DND-41 (cell line): ENCODE measurements at regions not wholly inside any gene's neighbourhood (a gene's known extent, or its start where the extent isn't known, plus 50 kb on each side); places are given as distances from the start of the nearest gene placed in this dataset.

Experiments
- ATAC-seq: fragments of 200-7000 bp; cut with Tn5 transposase; 3 replicates; pipeline ENCODE4 v1.9.1; 2021; ENCODE audit warnings: low read depth; ENCODE audit not compliant: insufficient read depth
- DNase-seq: peaks from one replicate; pipeline ENCODE4 v3.0.0-alpha.2; 2020
- H2AFZ ChIP-seq: 2 replicates; pipeline ENCODE4 v1.6.0; 2012; ENCODE audit warnings: low read depth, low read length
- H3K27ac ChIP-seq: 2 replicates; pipeline ENCODE4 v1.5.1; 2012; ENCODE audit warnings: low read length, inconsistent platforms
- H3K27me3 ChIP-seq: fragments of 200-600 bp; sonication (generic); 2 replicates; pipeline ENCODE4 v1.6.0; 2012; ENCODE audit warnings: low read length, mild to moderate bottlenecking, inconsistent platforms; ENCODE audit not compliant: insufficient read depth, poor library complexity
- H3K36me3 ChIP-seq: 2 replicates; pipeline ENCODE4 v1.5.1; 2012; ENCODE audit warnings: low read length, inconsistent platforms; ENCODE audit not compliant: insufficient read depth
- H3K4me1 ChIP-seq: 2 replicates; pipeline ENCODE4 v1.5.1; 2012; ENCODE audit warnings: mild to moderate bottlenecking, low read length; ENCODE audit not compliant: insufficient read depth
- H3K4me2 ChIP-seq: 2 replicates; pipeline ENCODE4 v1.6.0; 2012; ENCODE audit warnings: mild to moderate bottlenecking, moderate library complexity, low read length, inconsistent platforms; ENCODE audit not compliant: insufficient read depth
- H3K4me3 ChIP-seq, 2 experiments: fragments of 200-600 bp in 1 of 2; shearing (Covaris generic) in 1 of 2; 2 replicates each; pipeline ENCODE4 v1.5.1; 2012 to 2016; ENCODE audit warnings: inconsistent platforms in 2 of 2, low read length in 2 of 2, mild to moderate bottlenecking in 2 of 2, low read depth in 1 of 2, moderate library complexity in 1 of 2
- H3K79me2 ChIP-seq: 2 replicates; pipeline ENCODE4 v1.6.0; 2012; ENCODE audit warnings: low read length, inconsistent platforms; ENCODE audit not compliant: insufficient read depth
- H3K9ac ChIP-seq: 2 replicates; pipeline ENCODE4 v1.6.0; 2012; ENCODE audit warnings: low read depth, mild to moderate bottlenecking, inconsistent platforms, low read length, moderate library complexity
- H3K9me3 ChIP-seq: 2 replicates; pipeline ENCODE4 v1.5.1; 2012; ENCODE audit warnings: low read length, moderate library complexity, mild to moderate bottlenecking, inconsistent platforms; ENCODE audit not compliant: insufficient read depth, severe bottlenecking
- H4K20me1 ChIP-seq: 2 replicates; pipeline ENCODE4 v1.6.0; 2012; ENCODE audit warnings: low read length; ENCODE audit not compliant: insufficient read depth
- EZH2 ChIP-seq: IDR thresholded peaks from 3 replicates; pipeline ENCODE4 v1.6.1; 2012; ENCODE audit warnings: borderline replicate concordance, low read depth, mild to moderate bottlenecking, moderate library complexity, low read length, inconsistent platforms; ENCODE audit not compliant: severe bottlenecking
- TF ChIP-seq, protein P1 (sequence below): IDR thresholded peaks from 2 replicates; pipeline ENCODE4 v1.5.1; 2012; ENCODE audit warnings: borderline replicate concordance, low read length, moderate library complexity, mild to moderate bottlenecking; ENCODE audit not compliant: poor library complexity, severe bottlenecking; ENCODE audit errors: extremely low read depth

DNA sequence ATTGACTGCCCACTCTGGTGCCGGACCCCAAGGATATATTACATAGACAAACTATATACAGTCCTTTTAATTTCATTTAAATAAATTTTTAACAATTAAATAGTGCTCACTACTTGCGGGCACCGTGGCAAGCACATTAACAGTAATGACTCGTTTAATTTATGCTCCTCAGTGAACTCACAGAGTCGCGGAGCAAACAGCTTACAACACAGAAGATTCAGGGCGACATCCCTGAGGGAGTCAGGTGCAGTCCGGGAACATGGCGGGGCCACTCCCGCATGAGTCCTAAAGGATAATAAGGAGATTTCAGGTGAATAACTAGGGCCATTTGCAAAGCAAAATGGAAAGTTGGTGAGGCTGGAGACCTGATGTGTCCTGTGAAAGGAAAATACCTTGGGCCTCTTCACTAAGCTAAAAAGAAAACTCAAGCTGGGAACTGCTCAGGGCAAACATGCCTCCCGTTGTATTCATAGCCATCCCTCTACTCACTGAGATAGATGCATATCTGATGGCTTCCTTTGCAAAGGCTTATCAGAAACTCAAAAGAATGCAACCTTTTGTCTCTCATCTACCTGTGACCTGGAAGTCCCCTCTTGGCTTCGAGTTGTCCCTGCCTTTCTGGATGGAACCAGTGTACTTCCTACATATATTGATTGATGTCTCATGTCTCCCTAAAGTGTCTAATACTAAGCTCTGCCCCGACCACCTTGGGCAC is 125.6 kb downstream of the KLF6 start:
- H3K4me1 ChIP-seq: peaks cover 17% of the 10 kb centered on the region
- TF ChIP-seq, protein P1, sequence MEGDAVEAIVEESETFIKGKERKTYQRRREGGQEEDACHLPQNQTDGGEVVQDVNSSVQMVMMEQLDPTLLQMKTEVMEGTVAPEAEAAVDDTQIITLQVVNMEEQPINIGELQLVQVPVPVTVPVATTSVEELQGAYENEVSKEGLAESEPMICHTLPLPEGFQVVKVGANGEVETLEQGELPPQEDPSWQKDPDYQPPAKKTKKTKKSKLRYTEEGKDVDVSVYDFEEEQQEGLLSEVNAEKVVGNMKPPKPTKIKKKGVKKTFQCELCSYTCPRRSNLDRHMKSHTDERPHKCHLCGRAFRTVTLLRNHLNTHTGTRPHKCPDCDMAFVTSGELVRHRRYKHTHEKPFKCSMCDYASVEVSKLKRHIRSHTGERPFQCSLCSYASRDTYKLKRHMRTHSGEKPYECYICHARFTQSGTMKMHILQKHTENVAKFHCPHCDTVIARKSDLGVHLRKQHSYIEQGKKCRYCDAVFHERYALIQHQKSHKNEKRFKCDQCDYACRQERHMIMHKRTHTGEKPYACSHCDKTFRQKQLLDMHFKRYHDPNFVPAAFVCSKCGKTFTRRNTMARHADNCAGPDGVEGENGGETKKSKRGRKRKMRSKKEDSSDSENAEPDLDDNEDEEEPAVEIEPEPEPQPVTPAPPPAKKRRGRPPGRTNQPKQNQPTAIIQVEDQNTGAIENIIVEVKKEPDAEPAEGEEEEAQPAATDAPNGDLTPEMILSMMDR: no peak
- no peak for TF ChIP-seq EZH2
- H3K4me3 ChIP-seq: no peak overlapping the region
- H3K36me3 ChIP-seq: no peaks in the 10 kb centered on the region
- no peak overlapping the region for H3K9ac ChIP-seq
- DNase-seq (no peak), ATAC-seq (no peak)
- no peaks in the 10 kb centered on the region for H4K20me1 ChIP-seq
- H3K4me2 ChIP-seq: no peak overlapping the region
- H2AFZ ChIP-seq: no peak overlapping the region
- no peak overlapping the region for H3K27ac ChIP-seq
- no peaks in the 10 kb centered on the region for H3K9me3 ChIP-seq
- no peaks in the 10 kb centered on the region for H3K27me3 ChIP-seq
- H3K79me2 ChIP-seq: no peaks in the 10 kb centered on the region

DNA sequence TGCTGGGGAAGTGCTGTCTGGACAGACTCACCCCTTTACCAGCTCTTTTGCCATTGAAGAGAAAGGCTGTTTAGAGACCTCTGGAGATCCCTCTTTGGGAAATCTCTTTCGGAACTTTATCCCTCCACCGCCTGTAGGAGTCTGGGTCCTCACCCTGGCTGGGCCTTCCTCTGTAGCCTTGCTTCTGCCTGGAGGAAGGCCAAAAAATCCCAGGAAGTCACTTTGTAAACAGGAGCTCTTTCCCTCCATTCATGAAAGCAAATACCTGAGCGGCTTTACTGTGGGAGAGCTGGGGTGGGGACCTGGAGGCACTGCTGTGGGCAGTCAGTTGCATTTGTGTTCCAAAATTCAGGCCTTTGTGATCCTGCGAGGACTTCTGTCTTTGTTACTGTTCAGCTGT is 126.2 kb downstream of the KLF6 start:
- Histone ChIP-seq H3K4me1 (peaks cover 20% of the 10 kb centered on the region), H3K9me3 (no peaks in the 10 kb centered on the region), H3K36me3 (no peaks in the 10 kb centered on the region), H3K27me3 (no peaks in the 10 kb centered on the region), H3K27ac (no peak overlapping the region), H4K20me1 (no peaks in the 10 kb centered on the region), H3K79me2 (no peaks in the 10 kb centered on the region), H3K4me2 (no peak overlapping the region), H2AFZ (no peak overlapping the region), H3K4me3 (no peak overlapping the region), H3K9ac (no peak overlapping the region)
- TF ChIP-seq, protein P1: no peak
- no peak for TF ChIP-seq EZH2
- no peak for DNase-seq
- no peak for ATAC-seq

DNA sequence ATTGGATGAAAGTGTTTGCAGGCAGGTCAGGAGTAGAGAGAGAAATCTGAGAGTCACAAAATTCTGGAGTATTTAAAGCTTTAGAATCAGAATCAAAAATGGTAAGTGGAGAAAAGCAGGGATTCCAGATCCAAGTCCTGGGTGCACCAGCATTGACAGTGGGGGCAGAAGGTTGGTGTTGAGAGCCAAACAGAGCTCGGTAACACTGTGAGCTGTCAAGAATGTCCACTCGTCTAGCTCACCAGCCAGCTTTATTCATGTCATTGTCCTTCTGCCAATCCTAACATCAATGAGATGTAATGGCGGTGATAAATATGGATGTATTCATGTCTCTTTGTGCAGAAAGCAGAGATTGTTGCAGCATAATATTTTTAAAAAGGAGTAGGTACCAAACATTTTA is 128.8 kb downstream of the KLF6 start:
- no peak overlapping the region for H3K4me3 ChIP-seq
- H3K36me3 ChIP-seq: no peaks in the 10 kb centered on the region
- H3K27me3 ChIP-seq: no peaks in the 10 kb centered on the region
- H3K79me2 ChIP-seq: no peaks in the 10 kb centered on the region
- ATAC-seq (no peak), DNase-seq (no peak)
- H3K9ac ChIP-seq: no peak overlapping the region
- H4K20me1 ChIP-seq: no peaks in the 10 kb centered on the region
- no peak overlapping the region for H3K27ac ChIP-seq
- H3K4me2 ChIP-seq: no peak overlapping the region
- H2AFZ ChIP-seq: no peak overlapping the region
- TF ChIP-seq, protein P1: no peak
- TF ChIP-seq EZH2: no peak
- no peaks in the 10 kb centered on the region for H3K9me3 ChIP-seq
- peaks cover 41% of the 10 kb centered on the region for H3K4me1 ChIP-seq

DNA sequence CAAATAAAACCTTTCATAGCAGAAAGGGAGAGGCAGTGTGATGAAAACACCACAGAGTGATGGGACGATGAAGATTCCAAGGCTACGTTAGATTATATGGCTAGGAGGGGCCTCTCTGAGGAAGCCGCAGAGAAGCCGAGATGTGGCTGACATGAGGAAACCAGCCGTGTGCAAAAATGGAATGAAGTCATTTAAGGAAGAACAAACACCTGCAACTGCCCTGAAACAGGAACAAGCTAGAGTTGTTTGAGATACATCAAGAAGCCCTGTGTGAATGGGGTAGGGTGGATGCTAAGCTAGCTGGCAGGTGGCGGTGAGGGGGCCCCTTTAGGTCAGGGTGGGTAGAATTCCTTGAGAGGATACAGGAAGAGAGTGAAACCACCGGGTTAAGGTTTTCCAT is 129.5 kb downstream of the KLF6 start:
- no peaks in the 10 kb centered on the region for H4K20me1 ChIP-seq
- H3K4me2 ChIP-seq: no peak overlapping the region
- H3K4me3 ChIP-seq: no peak overlapping the region
- DNase-seq (peak; percentile 29), ATAC-seq (peak; percentile 27)
- H3K9ac ChIP-seq: no peak overlapping the region
- no peak overlapping the region for H2AFZ ChIP-seq
- H3K36me3 ChIP-seq: no peaks in the 10 kb centered on the region
- H3K27ac ChIP-seq: peak overlapping the region; percentile 34; the same call in 1 of the 2 replicates
- peaks cover 41% of the 10 kb centered on the region for H3K4me1 ChIP-seq
- H3K79me2 ChIP-seq: no peaks in the 10 kb centered on the region
- no peaks in the 10 kb centered on the region for H3K9me3 ChIP-seq
- H3K27me3 ChIP-seq: no peaks in the 10 kb centered on the region
- no peak for TF ChIP-seq EZH2
- TF ChIP-seq, protein P1: no peak
